NCI-H1436 (cell line): ENCODE measurements at regions not wholly inside any gene's neighbourhood (a gene's known extent, or its start where the extent isn't known, plus 50 kb on each side); places are given as distances from the start of the nearest gene placed in this dataset.

Source experiments
- DNase-seq: peaks from one replicate; lab custom pipeline; 2025; lab: John Stamatoyannopoulos, UW

GRCh38 chr18:34280000-34280399, 55.3 kb upstream of the NOL4 start:
- DNase-seq, result no peak

GRCh38 chr18:34280653-34281052, 55.9 kb upstream of the NOL4 start:
- DNase-seq, result no peak

GRCh38 chr18:34281290-34281689, 56.6 kb upstream of the NOL4 start:
- DNase-seq, result no peak

- DNase-seq, result peak; percentile 73
Observed at GRCh38 chr18:34281722-34282121, 57.0 kb upstream of the NOL4 start.

GRCh38 chr18:34283506-34283905, 58.8 kb upstream of the NOL4 start:
- DNase-seq, result no peak

- DNase-seq, result no peak
Observed at GRCh38 chr18:34287825-34288224, 63.1 kb upstream of the NOL4 start.

GRCh38 chr18:34292594-34292993, 67.9 kb upstream of the NOL4 start:
- no peak for DNase-seq

GRCh38 chr18:34297287-34297686, 72.6 kb upstream of the NOL4 start:
- DNase-seq, result no peak

- DNase-seq, result no peak
Observed at GRCh38 chr18:34299828-34300227, 75.1 kb upstream of the NOL4 start.

GRCh38 chr18:34311468-34311867, 86.8 kb upstream of the NOL4 start:
- no peak for DNase-seq

- DNase-seq, result no peak
Observed at GRCh38 chr18:34314847-34315246, 90.1 kb upstream of the NOL4 start.

GRCh38 chr18:34315591-34316352, 91.1 kb upstream of the NOL4 start:
- DNase-seq, result no peak

GRCh38 chr18:34320267-34320666, 95.6 kb upstream of the NOL4 start:
- no peak for DNase-seq

- DNase-seq, result no peak
Observed at GRCh38 chr18:34321066-34321465, 96.4 kb upstream of the NOL4 start.

- no peak for DNase-seq
Observed at GRCh38 chr18:34322365-34323289, 97.9 kb upstream of the NOL4 start.

GRCh38 chr18:34329840-34330239, 105.1 kb upstream of the NOL4 start:
- DNase-seq, result no peak

- peak; percentile 60 for DNase-seq
Observed at GRCh38 chr18:34330308-34330707, 105.6 kb upstream of the NOL4 start.

- peak; percentile 3 for DNase-seq
Observed at GRCh38 chr18:34330907-34331306, 106.2 kb upstream of the NOL4 start.

GRCh38 chr18:34331343-34331742, 106.6 kb upstream of the NOL4 start:
- DNase-seq, result peak; percentile 3

GRCh38 chr18:34339155-34339554, 114.4 kb upstream of the NOL4 start:
- DNase-seq, result peak; percentile 55

GRCh38 chr18:34342960-34343359, 118.2 kb upstream of the NOL4 start:
- no peak for DNase-seq

GRCh38 chr18:34345738-34346137, 121.0 kb upstream of the NOL4 start:
- DNase-seq, result no peak

GRCh38 chr18:34350778-34351177, 126.1 kb upstream of the NOL4 start:
- DNase-seq, result no peak
